ENCODE measurements at regions not wholly inside any gene's neighbourhood (a gene's known extent, or its start where the extent isn't known, plus 50 kb on each side); places are given as distances from the start of the nearest gene placed in this dataset.

DNA sequence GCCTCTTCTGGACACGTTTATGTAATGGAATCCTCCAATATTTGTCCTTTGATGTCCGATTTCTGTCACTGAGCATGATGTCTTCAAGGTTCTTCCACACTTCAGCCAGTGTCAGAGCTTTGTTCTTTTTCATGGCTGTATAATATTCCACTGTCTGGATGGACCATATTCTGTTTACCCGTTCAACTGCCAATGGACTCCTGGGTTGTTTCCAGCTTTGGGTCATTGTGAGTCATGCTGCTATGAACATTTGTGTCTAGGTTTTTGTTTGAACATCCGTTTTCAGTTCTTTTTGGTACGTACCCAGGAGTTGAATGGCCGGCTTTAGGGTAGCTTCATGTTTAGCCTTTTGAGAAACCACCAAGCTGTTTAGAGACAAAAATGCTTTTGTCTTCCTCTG, 93.2 kb downstream of the SHOX start (continued):
- TF ChIP-seq, protein P1, sequence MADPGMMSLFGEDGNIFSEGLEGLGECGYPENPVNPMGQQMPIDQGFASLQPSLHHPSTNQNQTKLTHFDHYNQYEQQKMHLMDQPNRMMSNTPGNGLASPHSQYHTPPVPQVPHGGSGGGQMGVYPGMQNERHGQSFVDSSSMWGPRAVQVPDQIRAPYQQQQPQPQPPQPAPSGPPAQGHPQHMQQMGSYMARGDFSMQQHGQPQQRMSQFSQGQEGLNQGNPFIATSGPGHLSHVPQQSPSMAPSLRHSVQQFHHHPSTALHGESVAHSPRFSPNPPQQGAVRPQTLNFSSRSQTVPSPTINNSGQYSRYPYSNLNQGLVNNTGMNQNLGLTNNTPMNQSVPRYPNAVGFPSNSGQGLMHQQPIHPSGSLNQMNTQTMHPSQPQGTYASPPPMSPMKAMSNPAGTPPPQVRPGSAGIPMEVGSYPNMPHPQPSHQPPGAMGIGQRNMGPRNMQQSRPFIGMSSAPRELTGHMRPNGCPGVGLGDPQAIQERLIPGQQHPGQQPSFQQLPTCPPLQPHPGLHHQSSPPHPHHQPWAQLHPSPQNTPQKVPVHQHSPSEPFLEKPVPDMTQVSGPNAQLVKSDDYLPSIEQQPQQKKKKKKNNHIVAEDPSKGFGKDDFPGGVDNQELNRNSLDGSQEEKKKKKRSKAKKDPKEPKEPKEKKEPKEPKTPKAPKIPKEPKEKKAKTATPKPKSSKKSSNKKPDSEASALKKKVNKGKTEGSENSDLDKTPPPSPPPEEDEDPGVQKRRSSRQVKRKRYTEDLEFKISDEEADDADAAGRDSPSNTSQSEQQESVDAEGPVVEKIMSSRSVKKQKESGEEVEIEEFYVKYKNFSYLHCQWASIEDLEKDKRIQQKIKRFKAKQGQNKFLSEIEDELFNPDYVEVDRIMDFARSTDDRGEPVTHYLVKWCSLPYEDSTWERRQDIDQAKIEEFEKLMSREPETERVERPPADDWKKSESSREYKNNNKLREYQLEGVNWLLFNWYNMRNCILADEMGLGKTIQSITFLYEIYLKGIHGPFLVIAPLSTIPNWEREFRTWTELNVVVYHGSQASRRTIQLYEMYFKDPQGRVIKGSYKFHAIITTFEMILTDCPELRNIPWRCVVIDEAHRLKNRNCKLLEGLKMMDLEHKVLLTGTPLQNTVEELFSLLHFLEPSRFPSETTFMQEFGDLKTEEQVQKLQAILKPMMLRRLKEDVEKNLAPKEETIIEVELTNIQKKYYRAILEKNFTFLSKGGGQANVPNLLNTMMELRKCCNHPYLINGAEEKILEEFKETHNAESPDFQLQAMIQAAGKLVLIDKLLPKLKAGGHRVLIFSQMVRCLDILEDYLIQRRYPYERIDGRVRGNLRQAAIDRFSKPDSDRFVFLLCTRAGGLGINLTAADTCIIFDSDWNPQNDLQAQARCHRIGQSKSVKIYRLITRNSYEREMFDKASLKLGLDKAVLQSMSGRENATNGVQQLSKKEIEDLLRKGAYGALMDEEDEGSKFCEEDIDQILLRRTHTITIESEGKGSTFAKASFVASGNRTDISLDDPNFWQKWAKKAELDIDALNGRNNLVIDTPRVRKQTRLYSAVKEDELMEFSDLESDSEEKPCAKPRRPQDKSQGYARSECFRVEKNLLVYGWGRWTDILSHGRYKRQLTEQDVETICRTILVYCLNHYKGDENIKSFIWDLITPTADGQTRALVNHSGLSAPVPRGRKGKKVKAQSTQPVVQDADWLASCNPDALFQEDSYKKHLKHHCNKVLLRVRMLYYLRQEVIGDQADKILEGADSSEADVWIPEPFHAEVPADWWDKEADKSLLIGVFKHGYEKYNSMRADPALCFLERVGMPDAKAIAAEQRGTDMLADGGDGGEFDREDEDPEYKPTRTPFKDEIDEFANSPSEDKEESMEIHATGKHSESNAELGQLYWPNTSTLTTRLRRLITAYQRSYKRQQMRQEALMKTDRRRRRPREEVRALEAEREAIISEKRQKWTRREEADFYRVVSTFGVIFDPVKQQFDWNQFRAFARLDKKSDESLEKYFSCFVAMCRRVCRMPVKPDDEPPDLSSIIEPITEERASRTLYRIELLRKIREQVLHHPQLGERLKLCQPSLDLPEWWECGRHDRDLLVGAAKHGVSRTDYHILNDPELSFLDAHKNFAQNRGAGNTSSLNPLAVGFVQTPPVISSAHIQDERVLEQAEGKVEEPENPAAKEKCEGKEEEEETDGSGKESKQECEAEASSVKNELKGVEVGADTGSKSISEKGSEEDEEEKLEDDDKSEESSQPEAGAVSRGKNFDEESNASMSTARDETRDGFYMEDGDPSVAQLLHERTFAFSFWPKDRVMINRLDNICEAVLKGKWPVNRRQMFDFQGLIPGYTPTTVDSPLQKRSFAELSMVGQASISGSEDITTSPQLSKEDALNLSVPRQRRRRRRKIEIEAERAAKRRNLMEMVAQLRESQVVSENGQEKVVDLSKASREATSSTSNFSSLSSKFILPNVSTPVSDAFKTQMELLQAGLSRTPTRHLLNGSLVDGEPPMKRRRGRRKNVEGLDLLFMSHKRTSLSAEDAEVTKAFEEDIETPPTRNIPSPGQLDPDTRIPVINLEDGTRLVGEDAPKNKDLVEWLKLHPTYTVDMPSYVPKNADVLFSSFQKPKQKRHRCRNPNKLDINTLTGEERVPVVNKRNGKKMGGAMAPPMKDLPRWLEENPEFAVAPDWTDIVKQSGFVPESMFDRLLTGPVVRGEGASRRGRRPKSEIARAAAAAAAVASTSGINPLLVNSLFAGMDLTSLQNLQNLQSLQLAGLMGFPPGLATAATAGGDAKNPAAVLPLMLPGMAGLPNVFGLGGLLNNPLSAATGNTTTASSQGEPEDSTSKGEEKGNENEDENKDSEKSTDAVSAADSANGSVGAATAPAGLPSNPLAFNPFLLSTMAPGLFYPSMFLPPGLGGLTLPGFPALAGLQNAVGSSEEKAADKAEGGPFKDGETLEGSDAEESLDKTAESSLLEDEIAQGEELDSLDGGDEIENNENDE (IDR thresholded peaks at IDR 0.05; ENCODE audit: insufficient replicate concordance, low read length): no peak
- no peak for TF ChIP-seq FOSL1 (IDR thresholded peaks at IDR 0.05; ENCODE audit: insufficient read depth, low read depth, low read length)

All from H1 (cell line).